ENCODE measurements at regions not wholly inside any gene's neighbourhood (a gene's known extent, or its start where the extent isn't known, plus 50 kb on each side); places are given as distances from the start of the nearest gene placed in this dataset.

- whole genome bisulfite sequencing (ENCODE audit: missing lambda C conversion rate) = 40% methylated on average over 1 of the region's 3 CpGs
- Histone ChIP-seq H3K4me1 (no peaks in the 10 kb centered on the region), H3K4me3 (no peak overlapping the region), H3K9me3 (no peaks in the 10 kb centered on the region), H3K27ac (no peak overlapping the region), H3K4me2 (no peak overlapping the region)
- ChIA-PET CTCF (interaction anchor here (0.7 kb wide), 1 partner anchor 1076 kb away, joined by 3 read pairs; no protein-coding TSS in a partner anchor), POLR2A (no interaction called here)
- TF ChIP-seq ELK1 (IDR thresholded peaks at IDR 0.05; ENCODE audit: low read depth, low read length) (no peak), NFE2L2 (conservative IDR thresholded peaks at IDR 0.05; ENCODE audit: low read length) (no peak), E2F6 (IDR thresholded peaks at IDR 0.05; ENCODE audit: borderline replicate concordance, low read depth) (no peak), PHF8 (IDR thresholded peaks at IDR 0.05; ENCODE audit: borderline replicate concordance, low read depth) (no peak), SMC3 (IDR thresholded peaks at IDR 0.05) (no peak), HOXA7 (CRISPR knock-in tag; IDR thresholded peaks at IDR 0.05) (no peak), MAZ (IDR thresholded peaks at IDR 0.05; ENCODE audit: borderline replicate concordance, low read depth, low read length) (no peak), ZSCAN20 (CRISPR knock-in tag; IDR thresholded peaks at IDR 0.05) (no peak), RCOR1 (IDR thresholded peaks at IDR 0.05; ENCODE audit: low read depth, low read length) (no peak), ATOH8 (CRISPR knock-in tag; IDR thresholded peaks at IDR 0.05; ENCODE audit: low read depth) (no peak), RARB (CRISPR knock-in tag; IDR thresholded peaks at IDR 0.05) (no peak)
- FAIRE-seq = no peak
- ATAC-seq = no peak
- no peak for DNase-seq (ENCODE audit: low read depth in 1 of 2, low spot score in 1 of 2)
These were observed 296.3 kb upstream of the SGO1 start for GRCh38 chr3:20482350-20482749.

GRCh38 chr3:20480786-20481365, 294.9 kb upstream of the SGO1 start:
- Histone ChIP-seq H3K4me1 (no peaks in the 10 kb centered on the region), H3K4me2 (no peak overlapping the region), H3K27ac (no peak overlapping the region), H3K4me3 (no peak overlapping the region), H3K9me3 (no peaks in the 10 kb centered on the region)
- TF ChIP-seq PHF8 (IDR thresholded peaks at IDR 0.05; ENCODE audit: borderline replicate concordance, low read depth) (no peak), HOXA7 (CRISPR knock-in tag; IDR thresholded peaks at IDR 0.05) (no peak), JUN (IDR thresholded peaks at IDR 0.05) (no peak), GATA3 (IDR thresholded peaks at IDR 0.05; ENCODE audit: borderline replicate concordance) (no peak), CHD4 (IDR thresholded peaks at IDR 0.05; ENCODE audit: borderline replicate concordance) (no peak), JUNB (IDR thresholded peaks at IDR 0.05) (no peak), RNF2 (IDR thresholded peaks at IDR 0.05; ENCODE audit: borderline replicate concordance, low read depth) (no peak), EHMT2 (IDR thresholded peaks at IDR 0.05; ENCODE audit: low read depth) (no peak)
- ATAC-seq (no peak), DNase-seq (ENCODE audit: low read depth in 1 of 2, low spot score in 1 of 2) (no peak), FAIRE-seq (no peak)
- CTCF ChIA-PET = no interaction called here
- 5% methylated on average over 5 of the region's 5 CpGs for WGBS (ENCODE audit: missing lambda C conversion rate)
- POLR2A ChIA-PET = no interaction called here

- Histone ChIP-seq H3K27ac (no peak overlapping the region), H3K4me3 (no peak overlapping the region), H3K9me3 (no peaks in the 10 kb centered on the region), H3K4me2 (no peak overlapping the region), H3K4me1 (no peaks in the 10 kb centered on the region)
- CTCF ChIA-PET = no interaction called here
- DNase-seq (ENCODE audit: low read depth in 1 of 2, low spot score in 1 of 2) (no peak), ATAC-seq (no peak), FAIRE-seq (no peak)
- POLR2A ChIA-PET = no interaction called here
- TF ChIP-seq CHD4 (IDR thresholded peaks at IDR 0.05; ENCODE audit: borderline replicate concordance) (no peak), HOXB13 (CRISPR knock-in tag; IDR thresholded peaks at IDR 0.05; ENCODE audit: low read depth) (no peak), CHD2 (IDR thresholded peaks at IDR 0.05; ENCODE audit: low read length, partially characterized antibody) (no peak), SMC3 (IDR thresholded peaks at IDR 0.05) (no peak), EHMT2 (IDR thresholded peaks at IDR 0.05; ENCODE audit: low read depth) (no peak), BCL3 (IDR thresholded peaks at IDR 0.05) (no peak), JUNB (IDR thresholded peaks at IDR 0.05) (no peak), MYC (IDR thresholded peaks at IDR 0.05; ENCODE audit: borderline replicate concordance, low read length) (no peak), NFE2L2 (conservative IDR thresholded peaks at IDR 0.05; ENCODE audit: low read length) (no peak), REST (IDR thresholded peaks at IDR 0.05) (no peak), HES2 (IDR thresholded peaks at IDR 0.05) (no peak), E2F6 (IDR thresholded peaks at IDR 0.05; ENCODE audit: borderline replicate concordance, low read depth) (no peak), TFCP2L1 (CRISPR knock-in tag; IDR thresholded peaks at IDR 0.05) (no peak), RCOR1 (IDR thresholded peaks at IDR 0.05; ENCODE audit: low read depth, low read length) (no peak)
These were observed 292.4 kb upstream of the SGO1 start for GRCh38 chr3:20478436-20478835.

All from A549 (cell line).